Erythroblast (primary cell): ENCODE measurements at regions not wholly inside any gene's neighbourhood (a gene's known extent, or its start where the extent isn't known, plus 50 kb on each side); places are given as distances from the start of the nearest gene placed in this dataset.

ENCODE experiments used
- GATA1 ChIP-seq: IDR thresholded peaks from 2 replicates; pipeline ENCODE4 v1.6.1; 2011; ENCODE audit warnings: low read depth, mild to moderate bottlenecking, control low read depth, low read length, moderate library complexity
- POLR2A ChIP-seq: IDR thresholded peaks from 2 replicates; pipeline ENCODE4 v1.6.1; 2011; ENCODE audit warnings: mild to moderate bottlenecking, low read length

DNA sequence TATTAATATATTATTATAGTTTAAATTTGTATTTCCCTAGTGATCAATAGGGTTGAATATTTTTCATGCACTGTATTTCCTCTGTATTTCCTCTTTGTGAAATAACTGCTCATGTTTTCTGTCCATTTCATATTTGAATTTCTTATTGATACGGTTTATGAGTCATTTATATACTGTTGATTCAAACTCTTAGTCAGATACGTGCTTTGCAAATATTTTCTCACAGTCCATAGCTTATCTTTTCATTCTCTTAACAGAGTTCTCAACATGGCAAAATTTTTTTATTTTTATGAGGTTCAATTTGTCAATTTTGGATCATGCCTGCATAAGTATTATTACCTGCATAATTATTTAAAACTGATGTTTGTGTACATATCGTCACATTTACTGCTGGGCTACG lies 329.6 kb downstream of the HAO1 start:
- TF ChIP-seq POLR2A, result no peak
- no peak for TF ChIP-seq GATA1
